ENCODE measurements at regions not wholly inside any gene's neighbourhood (a gene's known extent, or its start where the extent isn't known, plus 50 kb on each side); places are given as distances from the start of the nearest gene placed in this dataset.
"Not testable (repeated sequence)": the region's sequence is repeated elsewhere in the genome, so short reads cannot be mapped to it uniquely, and the experiment has no call there.

DNA sequence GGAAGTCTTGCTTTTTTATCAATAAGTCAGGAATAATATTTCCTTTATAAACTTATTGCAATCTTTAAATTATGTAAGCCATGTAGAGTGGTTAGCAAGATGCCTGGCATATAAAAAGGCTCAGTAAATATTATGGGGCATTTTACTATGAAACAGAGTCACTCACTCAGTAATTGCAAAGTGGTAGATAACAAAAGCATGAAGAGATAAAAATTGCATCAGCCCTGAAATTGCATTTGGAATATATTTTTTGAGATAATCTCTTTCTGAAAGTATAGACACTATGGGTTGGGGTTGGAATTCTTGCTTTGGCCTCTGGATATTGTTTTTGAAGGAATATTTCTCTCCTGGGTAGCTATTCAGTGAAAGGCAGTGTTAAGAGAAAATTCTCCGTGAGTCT, 188.6 kb downstream of the JRKL start:
- H3K36me3 Mint-ChIP-seq, result no peaks in the 10 kb centered on the region
- H3K4me3 Mint-ChIP-seq, result no peak overlapping the region
- DNase-seq, result no peak
- no peak overlapping the region for H3K27ac Mint-ChIP-seq
- intact Hi-C loops (cut with micrococcal nuclease), result no loop called here
- H3K27me3 Mint-ChIP-seq, result peaks cover 10% of the 10 kb centered on the region
- ChIA-PET POLR2A (no interaction called here), CTCF (no interaction called here)
- H3K4me1 Mint-ChIP-seq (ENCODE audit: low read depth), result no peaks in the 10 kb centered on the region
- no peaks in the 10 kb centered on the region for H3K9me3 Mint-ChIP-seq

DNA sequence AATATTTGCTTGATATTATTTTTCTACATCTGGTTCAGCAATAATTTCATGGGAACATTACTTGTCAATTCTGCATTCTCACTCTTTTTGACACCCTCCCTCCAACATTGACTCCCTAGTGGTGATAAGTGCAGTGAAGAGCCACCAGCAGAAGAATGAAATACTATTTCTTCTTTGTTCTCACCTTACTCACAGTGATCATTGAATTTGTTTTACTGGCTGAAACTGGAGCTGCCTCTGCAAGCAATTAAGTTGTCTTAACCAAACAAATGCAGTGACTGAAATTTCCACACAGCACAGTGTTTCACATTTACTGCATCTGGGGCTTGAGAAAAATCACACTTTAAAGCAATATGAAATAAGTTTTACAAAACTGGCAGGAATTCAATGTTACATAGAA, 189.8 kb downstream of the JRKL start:
- no peak overlapping the region for H3K4me3 Mint-ChIP-seq
- ChIA-PET POLR2A (no interaction called here), CTCF (no interaction called here)
- intact Hi-C loops (cut with micrococcal nuclease), result no loop called here
- H3K36me3 Mint-ChIP-seq, result no peaks in the 10 kb centered on the region
- no peaks in the 10 kb centered on the region for H3K9me3 Mint-ChIP-seq
- no peak for DNase-seq
- no peak overlapping the region for H3K27ac Mint-ChIP-seq
- no peaks in the 10 kb centered on the region for H3K4me1 Mint-ChIP-seq (ENCODE audit: low read depth)
- H3K27me3 Mint-ChIP-seq, result peaks cover 10% of the 10 kb centered on the region

DNA sequence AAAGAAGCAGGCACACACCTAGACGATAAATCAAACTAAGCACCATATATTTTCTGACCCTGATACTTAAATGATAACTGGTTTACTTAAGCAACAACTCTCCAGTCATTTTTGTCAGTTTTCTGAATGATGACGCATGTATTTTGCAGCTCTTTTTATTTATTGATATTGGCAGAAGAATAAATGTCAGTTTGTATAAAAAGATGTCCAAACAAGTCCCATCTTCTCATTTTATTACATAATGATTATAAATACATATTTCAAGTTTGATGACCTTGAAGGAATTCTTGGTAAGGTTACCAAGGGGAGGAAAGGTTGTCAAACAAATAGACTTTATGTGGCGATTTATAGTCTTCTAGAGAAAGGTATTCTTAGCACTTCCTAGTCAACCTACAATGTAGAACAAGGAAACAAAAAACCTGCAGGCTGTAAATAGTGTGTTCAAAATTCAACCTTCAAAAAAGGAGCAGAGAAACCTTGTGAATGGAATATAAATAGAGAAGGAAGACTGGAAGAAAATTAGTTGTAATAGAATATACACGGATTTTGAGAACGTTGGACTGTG, 190.7 kb downstream of the JRKL start:
- CTCF ChIA-PET, result no interaction called here
- peaks cover 10% of the 10 kb centered on the region for H3K27me3 Mint-ChIP-seq
- no peak for DNase-seq
- intact Hi-C loops (cut with micrococcal nuclease), result no loop called here
- H3K4me1 Mint-ChIP-seq (ENCODE audit: low read depth), result no peaks in the 10 kb centered on the region
- H3K9me3 Mint-ChIP-seq, result no peaks in the 10 kb centered on the region
- H3K27ac Mint-ChIP-seq, result no peak overlapping the region
- POLR2A ChIA-PET, result no interaction called here
- H3K4me3 Mint-ChIP-seq, result no peak overlapping the region
- no peaks in the 10 kb centered on the region for H3K36me3 Mint-ChIP-seq

DNA sequence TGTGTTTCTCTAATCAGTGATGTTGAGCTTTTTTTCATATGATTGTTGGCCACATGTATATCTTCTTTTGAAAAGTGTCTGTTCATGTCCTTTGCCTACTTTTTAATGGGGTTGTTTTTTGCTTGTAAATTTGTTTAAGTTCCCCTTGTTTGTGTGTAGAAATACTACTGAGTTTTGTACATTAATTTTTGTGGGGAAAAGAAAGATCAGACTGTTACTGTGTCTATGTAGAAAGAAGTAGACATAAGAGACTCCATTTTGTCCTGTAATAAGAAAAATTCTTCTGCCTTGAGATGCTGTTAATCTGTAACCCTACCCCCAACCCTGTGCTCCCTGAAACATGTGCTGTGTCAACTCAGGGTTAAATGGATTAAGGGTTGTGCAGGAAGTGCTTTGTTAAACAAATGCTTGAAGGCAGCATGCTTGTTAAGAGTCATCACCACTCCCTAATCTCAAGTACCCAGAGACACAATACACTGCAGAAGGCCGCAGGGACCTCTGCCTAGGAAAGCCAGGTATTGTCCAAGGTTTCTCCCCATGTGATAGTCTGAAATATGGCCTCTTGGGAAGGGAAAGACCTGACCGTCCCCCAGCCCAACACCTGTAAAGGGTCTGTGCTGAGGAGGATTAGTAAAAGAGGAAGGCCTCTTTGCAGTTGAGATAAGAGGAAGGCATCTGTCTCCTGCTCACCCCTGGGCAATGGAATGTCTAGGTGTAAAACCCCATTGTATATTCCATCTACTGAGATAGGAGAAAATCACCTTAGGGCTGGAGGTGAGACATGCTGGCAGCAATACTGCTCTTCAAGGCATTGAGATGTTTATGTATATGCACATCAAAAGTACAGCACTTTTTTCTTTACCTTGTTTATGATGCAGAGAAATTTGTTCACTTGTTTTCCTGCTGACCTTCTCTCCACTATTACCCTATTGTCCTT, 196.4 kb downstream of the JRKL start:
- not testable (repeated sequence) for H3K4me3 Mint-ChIP-seq

DNA sequence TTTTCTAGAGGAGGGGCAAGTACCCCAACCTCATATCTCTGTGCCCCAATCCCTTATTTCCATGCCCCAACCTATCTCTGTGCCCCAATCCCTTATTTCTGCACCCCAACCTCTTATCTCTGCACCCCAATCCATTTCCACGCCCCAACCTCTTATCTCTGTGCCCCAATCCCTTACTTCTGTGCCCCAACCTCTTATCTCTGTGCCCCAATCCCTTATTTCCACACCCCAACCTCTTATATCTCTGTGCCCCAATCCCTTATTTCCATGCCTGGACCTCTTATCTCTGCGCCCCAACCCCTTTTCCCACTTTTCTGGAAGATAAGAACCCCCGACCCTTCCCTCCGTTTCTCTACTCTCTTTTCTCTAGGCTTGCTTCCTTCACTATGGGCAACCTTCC, 199.0 kb downstream of the JRKL start:
- POLR2A ChIA-PET; H3K4me1 Mint-ChIP-seq (ENCODE audit: low read depth); H3K27me3 Mint-ChIP-seq; H3K27ac Mint-ChIP-seq; intact Hi-C loops (cut with micrococcal nuclease); H3K4me3 Mint-ChIP-seq; H3K9me3 Mint-ChIP-seq; CTCF ChIA-PET; H3K36me3 Mint-ChIP-seq; DNase-seq: not testable (repeated sequence)

More for the DNA sequence above, 196.4 kb downstream of the JRKL start:
- intact Hi-C loops (cut with micrococcal nuclease); H3K27ac Mint-ChIP-seq; H3K27me3 Mint-ChIP-seq; DNase-seq; H3K4me1 Mint-ChIP-seq (ENCODE audit: low read depth); POLR2A ChIA-PET; CTCF ChIA-PET; H3K36me3 Mint-ChIP-seq; H3K9me3 Mint-ChIP-seq: not testable (repeated sequence)

DNA sequence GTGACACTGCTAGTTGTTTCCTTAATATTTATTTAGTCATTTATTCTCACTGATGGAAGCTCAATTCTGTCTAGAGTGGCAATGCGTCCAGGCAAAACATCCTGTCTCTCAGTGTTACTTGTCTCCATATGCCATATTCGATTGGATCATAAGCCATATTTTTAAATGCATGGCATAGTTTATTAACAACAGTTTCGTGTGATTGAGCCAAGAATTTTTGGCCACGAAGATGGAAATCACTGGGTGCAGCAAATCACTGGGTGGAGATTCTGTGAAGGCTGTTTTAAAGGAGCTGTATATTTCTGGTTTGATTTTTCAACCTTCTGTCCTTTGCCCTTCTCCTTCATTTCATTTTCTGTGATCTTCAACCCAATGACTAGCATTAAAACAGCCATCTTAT, 205.2 kb downstream of the JRKL start:
- Mint-ChIP-seq H3K4me1 (ENCODE audit: low read depth) (no peaks in the 10 kb centered on the region), H3K9me3 (no peaks in the 10 kb centered on the region), H3K36me3 (no peaks in the 10 kb centered on the region), H3K27ac (no peak overlapping the region), H3K4me3 (no peak overlapping the region), H3K27me3 (no peaks in the 10 kb centered on the region)
- POLR2A ChIA-PET, result no interaction called here
- intact Hi-C loops (cut with micrococcal nuclease), result no loop called here
- CTCF ChIA-PET, result no interaction called here
- DNase-seq, result no peak

DNA sequence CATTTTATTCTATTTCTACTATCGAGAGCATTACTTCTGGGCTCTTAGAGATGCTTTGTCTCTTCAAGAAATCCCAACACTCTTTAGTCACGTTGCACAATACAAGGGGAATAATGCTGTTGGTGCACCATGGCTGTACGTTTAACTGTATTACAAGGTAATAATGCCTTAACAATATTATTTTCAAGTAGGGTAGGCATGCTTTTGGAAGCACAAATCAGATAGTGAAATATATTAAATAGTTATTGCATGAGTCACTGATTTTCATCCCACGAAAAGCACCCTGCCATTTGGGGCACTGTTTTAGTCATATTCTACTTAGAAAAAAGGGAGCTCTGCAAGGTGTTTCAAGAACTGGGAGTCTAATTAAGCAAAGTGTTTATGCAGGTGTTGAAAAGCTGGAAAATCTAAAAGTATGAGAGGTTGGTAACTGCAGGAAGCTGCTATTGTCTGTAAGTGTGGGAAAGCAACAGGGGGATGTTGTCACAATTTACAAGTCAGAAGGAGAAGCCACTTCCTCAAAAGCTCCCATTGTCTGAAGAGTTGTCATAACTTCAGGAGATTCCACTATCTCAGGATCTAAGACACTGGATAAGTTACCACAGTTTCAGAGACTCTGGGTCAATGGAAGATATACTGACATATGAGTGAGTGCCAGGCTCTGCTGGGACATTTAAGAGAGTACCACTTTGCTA, 218.2 kb downstream of the JRKL start:
- H3K27me3 Mint-ChIP-seq, result no peaks in the 10 kb centered on the region
- intact Hi-C loops (cut with micrococcal nuclease), result no loop called here
- ChIA-PET POLR2A (no interaction called here), CTCF (no interaction called here)
- no peak overlapping the region for H3K27ac Mint-ChIP-seq
- no peaks in the 10 kb centered on the region for H3K9me3 Mint-ChIP-seq
- H3K4me3 Mint-ChIP-seq, result no peak overlapping the region
- no peaks in the 10 kb centered on the region for H3K36me3 Mint-ChIP-seq
- no peak for DNase-seq
- no peaks in the 10 kb centered on the region for H3K4me1 Mint-ChIP-seq (ENCODE audit: low read depth)

DNA sequence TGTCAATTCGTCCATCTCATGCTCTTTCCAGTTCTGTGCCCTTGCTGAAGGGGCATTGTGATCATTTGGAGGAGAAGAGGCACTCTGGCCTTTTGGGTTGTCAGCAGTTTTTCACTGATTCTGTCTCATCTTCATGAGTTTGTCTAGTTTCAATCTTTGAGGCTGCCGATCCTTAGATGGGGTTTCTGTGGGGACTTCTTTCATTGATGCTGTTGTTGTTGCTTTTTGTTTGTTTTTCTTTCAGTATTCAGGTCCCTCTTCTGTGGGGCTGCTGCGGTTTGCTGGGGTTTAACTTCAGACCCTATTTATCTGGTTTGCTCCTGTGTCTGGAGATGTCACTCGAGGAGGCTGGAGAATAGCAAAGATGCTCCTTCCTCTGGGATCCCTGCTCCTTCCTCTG, 224.3 kb downstream of the JRKL start:
- no peak overlapping the region for H3K27ac Mint-ChIP-seq
- peaks cover 2% of the 10 kb centered on the region for H3K27me3 Mint-ChIP-seq
- H3K4me3 Mint-ChIP-seq, result no peak overlapping the region
- intact Hi-C loops (cut with micrococcal nuclease), result no loop called here
- DNase-seq, result no peak
- no peaks in the 10 kb centered on the region for H3K4me1 Mint-ChIP-seq (ENCODE audit: low read depth)
- H3K9me3 Mint-ChIP-seq, result no peaks in the 10 kb centered on the region
- no peaks in the 10 kb centered on the region for H3K36me3 Mint-ChIP-seq
- CTCF ChIA-PET, result no interaction called here
- POLR2A ChIA-PET, result no interaction called here

DNA sequence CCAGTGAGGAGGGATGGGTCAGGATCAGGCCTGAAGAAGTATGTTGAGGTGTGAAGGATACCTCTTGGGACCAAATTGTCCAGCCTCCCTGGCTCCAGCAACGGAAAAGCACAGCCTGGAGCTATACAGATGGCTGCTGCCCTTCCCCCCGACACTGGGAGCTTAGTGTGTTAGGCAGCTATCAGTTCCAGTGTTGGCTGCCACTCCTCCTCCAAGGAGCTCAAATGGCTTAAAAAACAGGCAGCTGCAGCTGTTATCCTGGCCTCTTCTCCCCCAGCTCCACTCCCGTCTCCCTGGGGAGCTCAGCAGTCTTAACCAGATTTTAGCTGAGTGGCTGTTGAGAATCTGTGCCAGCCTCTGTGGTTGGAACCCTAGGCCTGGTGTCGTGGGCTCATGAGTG, 225.0 kb downstream of the JRKL start:
- Mint-ChIP-seq H3K36me3 (no peaks in the 10 kb centered on the region), H3K9me3 (no peaks in the 10 kb centered on the region), H3K4me3 (no peak overlapping the region), H3K27me3 (peaks cover 2% of the 10 kb centered on the region), H3K27ac (no peak overlapping the region), H3K4me1 (ENCODE audit: low read depth) (no peaks in the 10 kb centered on the region)
- no peak for DNase-seq
- ChIA-PET POLR2A (no interaction called here), CTCF (no interaction called here)
- intact Hi-C loops (cut with micrococcal nuclease), result no loop called here

DNA sequence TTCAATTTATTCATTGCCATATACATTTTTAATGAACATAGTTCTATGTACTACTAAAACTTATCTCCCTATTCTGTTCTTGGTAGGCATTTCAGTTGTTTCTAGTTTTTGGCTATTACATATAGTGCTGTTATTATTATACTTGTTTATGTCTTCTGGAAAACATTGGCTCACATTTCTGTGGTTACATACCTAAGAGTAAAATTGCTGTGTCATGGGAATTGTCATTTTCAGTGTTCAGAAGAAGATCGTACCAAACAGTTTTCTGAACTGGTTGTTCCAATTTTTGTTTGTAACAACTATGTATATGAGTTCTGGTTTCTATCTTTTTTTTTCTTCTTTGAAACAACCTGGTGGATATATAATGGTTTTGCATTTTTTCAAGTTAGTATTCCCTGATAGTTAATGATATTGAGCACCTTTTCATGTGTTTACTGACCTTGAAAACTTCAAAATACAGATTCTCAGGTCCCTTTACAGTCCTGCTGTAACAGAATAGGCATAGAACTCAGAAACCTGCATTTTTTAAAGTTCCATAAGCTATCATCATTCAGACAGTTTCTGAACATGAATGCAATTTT, 230.7 kb downstream of the JRKL start:
- no peak for DNase-seq
- Mint-ChIP-seq H3K27ac (no peak overlapping the region), H3K4me3 (no peak overlapping the region), H3K4me1 (ENCODE audit: low read depth) (no peaks in the 10 kb centered on the region), H3K9me3 (no peaks in the 10 kb centered on the region), H3K36me3 (no peaks in the 10 kb centered on the region), H3K27me3 (no peaks in the 10 kb centered on the region)
- POLR2A ChIA-PET, result no interaction called here
- CTCF ChIA-PET, result no interaction called here
- intact Hi-C loops (cut with micrococcal nuclease), result no loop called here

DNA sequence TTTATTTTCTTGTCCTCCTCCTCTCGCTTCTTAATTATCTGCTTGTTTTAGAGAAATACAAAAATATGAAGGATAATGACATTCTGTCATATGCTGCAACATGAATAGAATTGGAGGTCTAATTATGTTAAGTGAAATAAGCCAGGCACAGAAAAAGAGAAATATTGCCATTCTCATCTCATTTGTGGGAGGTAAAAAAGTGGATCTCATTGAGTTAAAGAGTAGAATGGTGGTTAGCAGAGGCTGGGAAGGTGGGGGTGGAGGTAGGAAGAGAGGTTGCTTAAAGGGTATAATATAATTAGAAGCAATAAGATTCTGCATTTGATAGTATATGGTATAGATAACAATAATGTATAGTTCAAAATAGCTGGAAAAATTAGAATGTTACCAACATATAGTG, 231.3 kb downstream of the JRKL start:
- Mint-ChIP-seq H3K27ac (no peak overlapping the region), H3K4me1 (ENCODE audit: low read depth) (no peaks in the 10 kb centered on the region), H3K27me3 (no peaks in the 10 kb centered on the region), H3K4me3 (no peak overlapping the region), H3K36me3 (no peaks in the 10 kb centered on the region), H3K9me3 (no peaks in the 10 kb centered on the region)
- POLR2A ChIA-PET, result no interaction called here
- CTCF ChIA-PET, result no interaction called here
- intact Hi-C loops (cut with micrococcal nuclease), result no loop called here
- no peak for DNase-seq

DNA sequence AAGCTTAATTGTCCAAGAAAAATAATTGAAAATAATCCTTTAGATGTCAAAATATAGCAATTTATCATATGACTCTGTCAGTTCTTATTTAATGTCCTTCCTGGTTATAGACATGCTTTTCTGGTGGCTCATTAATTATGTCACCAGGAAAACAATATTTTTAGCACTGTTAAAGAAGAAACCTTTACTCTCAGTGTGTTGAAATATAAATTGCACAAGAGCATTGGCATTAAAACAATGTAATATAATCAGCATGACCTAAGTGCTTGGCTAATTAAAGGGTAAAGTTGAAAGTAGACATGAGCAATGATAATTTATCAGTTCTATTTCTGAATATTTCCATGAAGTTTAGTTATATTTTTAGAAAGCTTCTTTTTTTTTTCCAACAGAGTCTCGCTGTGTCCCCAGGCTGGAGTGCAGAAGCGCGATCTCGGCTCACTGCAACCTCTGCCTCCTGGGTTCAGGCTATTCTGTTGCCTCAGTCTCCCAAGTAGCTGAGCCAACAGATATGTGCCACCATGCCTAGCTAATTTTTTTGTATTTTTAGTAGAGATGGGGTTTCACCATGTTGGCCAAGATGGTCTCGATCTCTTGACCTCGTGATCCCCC, 232.3 kb downstream of the JRKL start:
- H3K27ac Mint-ChIP-seq, result no peak overlapping the region
- ChIA-PET CTCF (no interaction called here), POLR2A (no interaction called here)
- peaks cover 4% of the 10 kb centered on the region for H3K9me3 Mint-ChIP-seq
- no peak overlapping the region for H3K4me3 Mint-ChIP-seq
- intact Hi-C loops (cut with micrococcal nuclease), result no loop called here
- no peaks in the 10 kb centered on the region for H3K36me3 Mint-ChIP-seq
- no peak for DNase-seq
- H3K27me3 Mint-ChIP-seq, result no peaks in the 10 kb centered on the region
- H3K4me1 Mint-ChIP-seq (ENCODE audit: low read depth), result no peaks in the 10 kb centered on the region

All from activated CD4-positive, alpha-beta memory T cell treated with anti-CD3 and anti-CD28 coated beads for 36 hours (primary cell).